H9 (cell line): ENCODE measurements at regions not wholly inside any gene's neighbourhood (a gene's known extent, or its start where the extent isn't known, plus 50 kb on each side); places are given as distances from the start of the nearest gene placed in this dataset.

ENCODE experiments used
- DNase-seq: peaks from one replicate; pipeline ENCODE4 v3.0.0-alpha.2; 2017
- H2AFZ ChIP-seq: one replicate; pipeline ENCODE4 v1.6.1; 2013; ENCODE audit warnings: mild to moderate bottlenecking, low read length, control low read depth, moderate library complexity
- H2AK5ac ChIP-seq: 2 replicates; pipeline ENCODE4 v1.6.1; 2013; ENCODE audit warnings: low read length, control low read depth, mixed read lengths; ENCODE audit not compliant: insufficient read length
- H2BK120ac ChIP-seq: one replicate; pipeline ENCODE4 v1.6.1; 2013; ENCODE audit warnings: low read depth, mild to moderate bottlenecking, low read length, control low read depth, inconsistent platforms; ENCODE audit not compliant: poor library complexity, severe bottlenecking
- H2BK12ac ChIP-seq: 2 replicates; pipeline ENCODE4 v1.6.1; 2013; ENCODE audit warnings: low read length, control low read depth, mixed read lengths, low read depth; ENCODE audit not compliant: insufficient read length
- H2BK15ac ChIP-seq: 2 replicates; pipeline ENCODE4 v1.6.1; 2013; ENCODE audit warnings: low read depth, low read length, control low read depth
- H2BK20ac ChIP-seq: one replicate; pipeline ENCODE4 v1.6.1; 2013; ENCODE audit warnings: low read depth, mild to moderate bottlenecking, low read length, control low read depth, inconsistent platforms; ENCODE audit not compliant: poor library complexity, severe bottlenecking
- H2BK5ac ChIP-seq: 2 replicates; pipeline ENCODE4 v1.6.1; 2013; ENCODE audit warnings: low read length, control low read depth, mixed read lengths; ENCODE audit not compliant: insufficient read length
- H3K14ac ChIP-seq: 2 replicates; pipeline ENCODE4 v1.6.1; 2013; ENCODE audit warnings: low read length, control low read depth; ENCODE audit not compliant: insufficient read depth
- H3K18ac ChIP-seq: 2 replicates; pipeline ENCODE4 v1.6.1; 2013; ENCODE audit warnings: low read depth, mild to moderate bottlenecking, mixed read lengths, low read length, control low read depth; ENCODE audit not compliant: insufficient read length
- H3K23ac ChIP-seq: 2 replicates; pipeline ENCODE4 v1.6.1; 2013; ENCODE audit warnings: low read length, control low read depth, mixed read lengths, low read depth; ENCODE audit not compliant: insufficient read length
- H3K23me2 ChIP-seq: 2 replicates; pipeline ENCODE4 v1.6.1; 2013; ENCODE audit warnings: low read depth, mild to moderate bottlenecking, mixed read lengths, low read length, control low read depth; ENCODE audit not compliant: insufficient read length, poor library complexity, severe bottlenecking
- H3K27ac ChIP-seq: 2 replicates; pipeline ENCODE4 v1.5.1; 2013; ENCODE audit warnings: low read length, control low read depth, mixed read lengths, low read depth; ENCODE audit not compliant: insufficient read length
- H3K27me3 ChIP-seq: 2 replicates; pipeline ENCODE4 v1.6.1; 2013; ENCODE audit warnings: low read length, control low read depth, inconsistent platforms; ENCODE audit not compliant: insufficient read depth
- H3K4ac ChIP-seq: 2 replicates; pipeline ENCODE4 v1.6.1; 2013; ENCODE audit warnings: low read depth, mild to moderate bottlenecking, control low read depth, inconsistent platforms, low read length, moderate library complexity
- H3K4me1 ChIP-seq: 2 replicates; pipeline ENCODE4 v1.6.1; 2013; ENCODE audit warnings: low read length, control low read depth, inconsistent platforms; ENCODE audit not compliant: insufficient read depth
- H3K4me2 ChIP-seq: 2 replicates; pipeline ENCODE4 v1.6.1; 2013; ENCODE audit warnings: low read length, control low read depth, mixed read lengths; ENCODE audit not compliant: insufficient read length, insufficient read depth
- H3K56ac ChIP-seq: 2 replicates; pipeline ENCODE4 v1.6.1; 2013; ENCODE audit warnings: low read depth, mild to moderate bottlenecking, mixed read lengths, low read length, control low read depth; ENCODE audit not compliant: insufficient read length
- H3K79me1 ChIP-seq: 2 replicates; pipeline ENCODE4 v1.6.1; 2013; ENCODE audit warnings: low read depth, mild to moderate bottlenecking, moderate library complexity, low read length, control low read depth, inconsistent platforms; ENCODE audit not compliant: insufficient read depth, poor library complexity, severe bottlenecking
- H3K79me2 ChIP-seq: 2 replicates; pipeline ENCODE4 v1.6.1; 2013; ENCODE audit warnings: low read length, control low read depth, inconsistent platforms; ENCODE audit not compliant: insufficient read depth
- H3K9ac ChIP-seq: 2 replicates; pipeline ENCODE4 v1.6.1; 2013; ENCODE audit warnings: low read length, control low read depth, mixed read lengths; ENCODE audit not compliant: insufficient read length; ENCODE audit errors: extremely low read depth
- H3K9me3 ChIP-seq: one replicate; pipeline ENCODE4 v1.6.1; 2013; ENCODE audit warnings: low read depth, low read length, inconsistent platforms; ENCODE audit not compliant: control insufficient read depth
- H3T11ph ChIP-seq: one replicate; pipeline ENCODE4 v1.6.1; 2013; ENCODE audit warnings: mild to moderate bottlenecking, low read length, control low read depth, inconsistent platforms
- H4K20me1 ChIP-seq: one replicate; pipeline ENCODE4 v1.6.1; 2013; ENCODE audit not compliant: control insufficient read depth, insufficient read length, insufficient read depth
- H4K5ac ChIP-seq: 2 replicates; pipeline ENCODE4 v1.6.1; 2013; ENCODE audit warnings: low read depth, mild to moderate bottlenecking, mixed read lengths, low read length, control low read depth; ENCODE audit not compliant: insufficient read length
- H4K8ac ChIP-seq: replicated peaks from 2 replicates; pipeline ENCODE4 v1.6.1; 2013; ENCODE audit warnings: low read length, control low read depth, mixed read lengths, low read depth; ENCODE audit not compliant: insufficient read length
- H4K91ac ChIP-seq: 2 replicates; pipeline ENCODE4 v1.6.1; 2013; ENCODE audit warnings: low read depth, mild to moderate bottlenecking, moderate library complexity, mixed read lengths, low read length, control low read depth; ENCODE audit not compliant: insufficient read length
- H3K27ac Mint-ChIP-seq, 3 experiments: 2 replicates in 2 of 3; 3 replicates in 1 of 3; pipeline ENCODE4 v1.8.0; 2020 to 2021; ENCODE audit warnings: mixed read lengths in 3 of 3, mild to moderate bottlenecking in 1 of 3, moderate library complexity in 1 of 3
- H3K27me3 Mint-ChIP-seq: 2 replicates; pipeline ENCODE4 v1.8.0; 2021; ENCODE audit warnings: low read depth, mild to moderate bottlenecking, moderate library complexity, mixed read lengths
- H3K36me3 Mint-ChIP-seq, 3 experiments: 2 replicates in 2 of 3; 3 replicates in 1 of 3; pipeline ENCODE4 v1.8.0; 2020 to 2021; ENCODE audit warnings: low read depth in 3 of 3, mixed read lengths in 3 of 3; ENCODE audit not compliant: insufficient read depth in 1 of 3
- H3K4me1 Mint-ChIP-seq, 2 experiments: 2 replicates each; pipeline ENCODE4 v1.8.0; 2020; ENCODE audit warnings: mixed read lengths in 2 of 2
- H3K4me3 Mint-ChIP-seq, 2 experiments: 2 replicates in 1 of 2; 3 replicates in 1 of 2; pipeline ENCODE4 v1.8.0; 2020 to 2021; ENCODE audit warnings: mild to moderate bottlenecking in 2 of 2, mixed read lengths in 2 of 2, moderate library complexity in 1 of 2
- H3K9me3 Mint-ChIP-seq, 2 experiments: 2 replicates in 1 of 2; 3 replicates in 1 of 2; pipeline ENCODE4 v1.8.0; 2020; ENCODE audit warnings: mild to moderate bottlenecking in 2 of 2, mixed read lengths in 2 of 2, moderate library complexity in 1 of 2
- CTCF ChIP-seq: fragments of 200-600 bp; sonication (generic); conservative IDR thresholded peaks from 3 replicates; pipeline ENCODE4 v1.8.0; 2021; ENCODE audit warnings: antibody characterized with exemption, mild to moderate bottlenecking
- WGBS: extraction: QIAGEN DNeasy Blood & Tissue Kit; methylation state at CpG from one replicate; pipeline ENCODE4 v1.1.7; 2013; ENCODE audit warnings: missing lambda C conversion rate, low lambda C conversion rate, mixed read lengths; ENCODE audit not compliant: insufficient read length; ENCODE audit errors: extremely low coverage; 5-methylcytosine and 5-hydroxymethylcytosine counted together

- H3K36me3 Mint-ChIP-seq, result peaks cover 50 to 71% (median 59%) of the 10 kb centered on the region in 3 experiments
- H3K4me1 ChIP-seq, result no peaks in the 10 kb centered on the region
Measured at GRCh38 chrX:63475200-63475599, 124.1 kb upstream of the SPIN4 start.

More at GRCh38 chrX:63475200-63475599, 124.1 kb upstream of the SPIN4 start:
- no peak overlapping the region for H2AFZ ChIP-seq
- no peaks in the 10 kb centered on the region; the same call in 1 of the 2 replicates for H3K27me3 Mint-ChIP-seq
- no peak overlapping the region for H3K4me3 Mint-ChIP-seq
- TF ChIP-seq CTCF, result no peak
- no peak overlapping the region for H3K4me2 ChIP-seq
- no peaks in the 10 kb centered on the region for H3K27me3 ChIP-seq
- no peak overlapping the region for H3K14ac ChIP-seq
- H3K27ac ChIP-seq, result no peak overlapping the region
- H3K9me3 Mint-ChIP-seq, result peaks cover 86 to 89% of the 10 kb centered on the region in 2 experiments
- no peak overlapping the region for H2BK120ac ChIP-seq
- no CpG with 5 or more reads among the region's 1 CpG for WGBS
- H4K91ac ChIP-seq, result no peak overlapping the region
- no peak overlapping the region for H3K23ac ChIP-seq
- H3K79me1 ChIP-seq, result no peaks in the 10 kb centered on the region
- no peak overlapping the region for H3K9ac ChIP-seq
- H4K5ac ChIP-seq, result no peak overlapping the region
- H3K9me3 ChIP-seq, result peaks cover 38% of the 10 kb centered on the region
- H2BK20ac ChIP-seq, result no peak overlapping the region
- H3K18ac ChIP-seq, result no peak overlapping the region
- no peak overlapping the region for H3K27ac Mint-ChIP-seq
- H3K79me2 ChIP-seq, result no peaks in the 10 kb centered on the region
- peaks cover 4 to 7% of the 10 kb centered on the region in 2 experiments; a peak in 3 of 4 replicates for H3K4me1 Mint-ChIP-seq
- DNase-seq, result no peak
- no peak overlapping the region for H3K4ac ChIP-seq
- H3K56ac ChIP-seq, result no peak overlapping the region
- no peak overlapping the region for H2BK15ac ChIP-seq
- no peaks in the 10 kb centered on the region for H3K23me2 ChIP-seq
- no peak overlapping the region for H3T11ph ChIP-seq
- no peaks in the 10 kb centered on the region for H4K20me1 ChIP-seq
- no peak overlapping the region for H2BK5ac ChIP-seq
- no peak overlapping the region for H4K8ac ChIP-seq
- no peak overlapping the region for H2AK5ac ChIP-seq
- no peak overlapping the region for H2BK12ac ChIP-seq
